Tibial nerve (tissue), 4 donors: ENCODE measurements at regions not wholly inside any gene's neighbourhood (a gene's known extent, or its start where the extent isn't known, plus 50 kb on each side); places are given as distances from the start of the nearest gene placed in this dataset.

Experiments
- DNase-seq, 2 donors: peaks; one replicate each; pipeline ENCODE4 v3.0.0-alpha.2; 2019; ENCODE audit warnings: low spot score in 2 of 2
- H3K27ac ChIP-seq, 4 donors: fragments of 200-600 bp; sonication (generic) in 3 of 4; one replicate each; pipeline ENCODE4 v1.5.1; 2017 to 2019; ENCODE audit warnings: mild to moderate bottlenecking in 1 of 4
- H3K27me3 ChIP-seq, 2 donors: fragments of 200-600 bp; sonication (generic) in 1 of 2; one replicate each; pipeline versions ENCODE4 v1.5.1 to v1.6.0; 2017 to 2019
- H3K36me3 ChIP-seq, 3 donors: fragments of 200-600 bp; sonication (generic); one replicate each; pipeline ENCODE4 v1.5.1; 2018 to 2019
- H3K4me1 ChIP-seq, 4 donors: fragments of 200-600 bp; sonication (generic) in 3 of 4; one replicate each; pipeline ENCODE4 v1.5.1; 2017 to 2019
- H3K4me3 ChIP-seq, 4 donors: fragments of 200-600 bp; sonication (generic) in 3 of 4; one replicate each; pipeline ENCODE4 v1.5.1; 2017 to 2019; ENCODE audit warnings: mild to moderate bottlenecking in 1 of 4, moderate library complexity in 1 of 4
- H3K9me3 ChIP-seq, 4 donors: fragments of 200-600 bp; sonication (generic) in 3 of 4; one replicate each; pipeline ENCODE4 v1.5.1; 2017 to 2019
- CTCF ChIP-seq, 5 experiments: fragments of 200-600 bp in 3 of 5; fragments of 450-650 bp in 2 of 5; sonication (generic) in 3 of 5; IDR thresholded peaks; one replicate each; pipeline ENCODE4 v1.5.1; 2016 to 2019; ENCODE audit warnings: antibody characterized with exemption in 5 of 5, mild to moderate bottlenecking in 3 of 5, moderate library complexity in 2 of 5
- EP300 ChIP-seq, 2 donors: sonication (generic); formaldehyde crosslinking; IDR thresholded peaks; one replicate each; pipeline ENCODE4 v1.6.1; 2017; ENCODE audit warnings: antibody characterized with exemption in 2 of 2, mild to moderate bottlenecking in 1 of 2
- POLR2A ChIP-seq, 2 donors: fragments of 450-650 bp; IDR thresholded peaks; one replicate each; pipeline ENCODE4 v1.6.1; 2017; ENCODE audit warnings: antibody characterized with exemption in 2 of 2, mild to moderate bottlenecking in 2 of 2, moderate library complexity in 2 of 2
- WGBS, 2 donors: methylation state at CpG; one replicate each; pipeline ENCODE4 v1.1.5; 2018; 5-methylcytosine and 5-hydroxymethylcytosine counted together

GRCh38 chr3:118267588-118267987 is 767.1 kb downstream of the IGSF11 start:
- H3K9me3 ChIP-seq, result peaks cover 0 to 21% (median 0%) of the 10 kb centered on the region in 4 donors
- no peak for TF ChIP-seq EP300 (IDR thresholded peaks at IDR 0.05)
- TF ChIP-seq CTCF (IDR thresholded peaks at IDR 0.05), result no peak
- no peak for TF ChIP-seq POLR2A (IDR thresholded peaks at IDR 0.05)
- H3K4me1 ChIP-seq, result no peaks in the 10 kb centered on the region
- no peaks in the 10 kb centered on the region for H3K27me3 ChIP-seq
- DNase-seq, result no peak
- no peaks in the 10 kb centered on the region for H3K36me3 ChIP-seq
- WGBS, 2 donors, result 87 to 90% methylated on average over 3 of the region's 3 CpGs
- H3K4me3 ChIP-seq, result no peak overlapping the region
- no peak overlapping the region for H3K27ac ChIP-seq

GRCh38 chr3:118269537-118270125 is 765.0 kb downstream of the IGSF11 start:
- 95 to 97% methylated on average over 20 to 22 of the region's 38 CpGs for whole genome bisulfite sequencing, 2 donors

GRCh38 chr3:118272991-118273390 is 761.7 kb downstream of the IGSF11 start:
- H3K9me3 ChIP-seq, result peaks cover 0 to 7% (median 0%) of the 10 kb centered on the region in 4 donors

More at GRCh38 chr3:118269537-118270125, 765.0 kb downstream of the IGSF11 start:
- no peak for DNase-seq
- no peak overlapping the region for H3K4me3 ChIP-seq
- TF ChIP-seq POLR2A (IDR thresholded peaks at IDR 0.05), result no peak
- H3K36me3 ChIP-seq, result no peaks in the 10 kb centered on the region
- H3K27ac ChIP-seq, result no peak overlapping the region
- H3K4me1 ChIP-seq, result no peaks in the 10 kb centered on the region
- H3K9me3 ChIP-seq, result peaks cover 0 to 21% (median 0%) of the 10 kb centered on the region in 4 donors
- no peaks in the 10 kb centered on the region for H3K27me3 ChIP-seq

GRCh38 chr3:118277814-118278213 is 756.8 kb downstream of the IGSF11 start:
- TF ChIP-seq CTCF (IDR thresholded peaks at IDR 0.05), result no peak
- no peak for TF ChIP-seq POLR2A (IDR thresholded peaks at IDR 0.05)
- no peak for TF ChIP-seq EP300 (IDR thresholded peaks at IDR 0.05)
- Histone ChIP-seq H3K27me3 (no peaks in the 10 kb centered on the region), H3K27ac (no peak overlapping the region), H3K9me3 (no peaks in the 10 kb centered on the region), H3K4me3 (no peak overlapping the region), H3K4me1 (no peaks in the 10 kb centered on the region), H3K36me3 (no peaks in the 10 kb centered on the region)
- DNase-seq, result no peak
- WGBS, 2 donors, result 72 to 85% methylated on average over 1 of the region's 1 CpG

More at GRCh38 chr3:118272991-118273390, 761.7 kb downstream of the IGSF11 start:
- no peaks in the 10 kb centered on the region for H3K36me3 ChIP-seq
- H3K27me3 ChIP-seq, result no peaks in the 10 kb centered on the region
- no peaks in the 10 kb centered on the region for H3K4me1 ChIP-seq
- TF ChIP-seq POLR2A (IDR thresholded peaks at IDR 0.05) (no peak), EP300 (IDR thresholded peaks at IDR 0.05) (no peak), CTCF (IDR thresholded peaks at IDR 0.05) (no peak)
- 85 to 88% methylated on average over 2 of the region's 2 CpGs for WGBS, 2 donors
- DNase-seq, result no peak
- H3K27ac ChIP-seq, result no peak overlapping the region
- no peak overlapping the region for H3K4me3 ChIP-seq

GRCh38 chr3:118292841-118293240 is 741.8 kb downstream of the IGSF11 start:
- H3K4me1 ChIP-seq, result no peaks in the 10 kb centered on the region
- H3K9me3 ChIP-seq, result no peaks in the 10 kb centered on the region
- H3K27ac ChIP-seq, result no peak overlapping the region
- no peak for TF ChIP-seq EP300 (IDR thresholded peaks at IDR 0.05)
- no peak for TF ChIP-seq CTCF (IDR thresholded peaks at IDR 0.05)
- no peak for TF ChIP-seq POLR2A (IDR thresholded peaks at IDR 0.05)
- no peaks in the 10 kb centered on the region for H3K27me3 ChIP-seq
- H3K36me3 ChIP-seq, result no peaks in the 10 kb centered on the region
- no peak for DNase-seq
- 59 to 71% methylated on average over 1 of the region's 1 CpG for WGBS, 2 donors
- no peak overlapping the region for H3K4me3 ChIP-seq

- no peak for DNase-seq
- Histone ChIP-seq H3K36me3 (no peaks in the 10 kb centered on the region), H3K9me3 (no peaks in the 10 kb centered on the region), H3K4me3 (no peak overlapping the region), H3K27ac (no peak overlapping the region), H3K27me3 (no peaks in the 10 kb centered on the region), H3K4me1 (no peaks in the 10 kb centered on the region)
- TF ChIP-seq CTCF (IDR thresholded peaks at IDR 0.05) (no peak), EP300 (IDR thresholded peaks at IDR 0.05) (no peak), POLR2A (IDR thresholded peaks at IDR 0.05) (no peak)
Observed at GRCh38 chr3:118298133-118298532, 736.5 kb downstream of the IGSF11 start.
